ENCODE measurements at regions not wholly inside any gene's neighbourhood (a gene's known extent, or its start where the extent isn't known, plus 50 kb on each side); places are given as distances from the start of the nearest gene placed in this dataset.

DNA sequence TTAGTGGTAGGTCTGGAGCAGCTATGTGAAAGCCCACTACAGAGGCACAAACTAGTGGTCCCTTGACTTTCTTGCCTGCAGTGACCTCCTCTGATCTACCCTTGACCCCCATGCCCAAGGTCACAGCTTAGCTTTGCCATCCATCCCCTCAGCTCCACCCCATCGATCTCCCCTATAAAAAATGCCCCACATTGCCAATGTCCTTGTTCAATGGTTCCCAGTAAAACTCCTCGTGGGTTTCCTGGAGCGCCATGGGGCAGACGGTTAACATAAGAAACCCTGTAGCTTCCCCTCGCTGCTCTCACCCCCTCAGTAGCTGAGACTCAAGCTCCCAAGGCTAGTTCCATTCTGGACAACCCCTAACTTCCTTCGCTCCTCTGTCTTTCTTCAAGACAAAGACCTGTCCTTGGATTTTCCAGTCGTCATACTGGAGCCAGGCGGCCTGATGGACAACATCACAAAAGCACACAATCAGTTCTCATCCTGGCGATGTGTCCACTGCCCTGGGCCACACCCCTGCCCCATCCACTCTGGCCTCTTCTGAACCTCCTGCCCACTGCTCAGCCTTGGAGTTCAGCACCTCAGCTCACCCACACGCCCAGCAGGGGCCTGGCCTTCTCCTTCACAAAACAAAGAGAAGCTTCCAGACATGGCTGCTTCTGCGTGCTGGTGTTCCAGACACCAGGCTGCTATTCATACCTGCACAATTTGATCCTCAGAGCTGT is 1429.3 kb downstream of the BRD1 start (continued):
- TF ChIP-seq ZC3H10 (CRISPR knock-in tag; IDR thresholded peaks at IDR 0.05) = no peak
- TF ChIP-seq ZNF8 (CRISPR knock-in tag; IDR thresholded peaks at IDR 0.05) = no peak
- no peak for TF ChIP-seq BACH2 (CRISPR knock-in tag; IDR thresholded peaks at IDR 0.05; ENCODE audit: borderline replicate concordance)
- no peak for TF ChIP-seq TCF4 (CRISPR knock-in tag; IDR thresholded peaks at IDR 0.05; ENCODE audit: borderline replicate concordance)

- no peak for TF ChIP-seq ZNF8 (CRISPR knock-in tag; IDR thresholded peaks at IDR 0.05)
- TF ChIP-seq, protein P1, sequence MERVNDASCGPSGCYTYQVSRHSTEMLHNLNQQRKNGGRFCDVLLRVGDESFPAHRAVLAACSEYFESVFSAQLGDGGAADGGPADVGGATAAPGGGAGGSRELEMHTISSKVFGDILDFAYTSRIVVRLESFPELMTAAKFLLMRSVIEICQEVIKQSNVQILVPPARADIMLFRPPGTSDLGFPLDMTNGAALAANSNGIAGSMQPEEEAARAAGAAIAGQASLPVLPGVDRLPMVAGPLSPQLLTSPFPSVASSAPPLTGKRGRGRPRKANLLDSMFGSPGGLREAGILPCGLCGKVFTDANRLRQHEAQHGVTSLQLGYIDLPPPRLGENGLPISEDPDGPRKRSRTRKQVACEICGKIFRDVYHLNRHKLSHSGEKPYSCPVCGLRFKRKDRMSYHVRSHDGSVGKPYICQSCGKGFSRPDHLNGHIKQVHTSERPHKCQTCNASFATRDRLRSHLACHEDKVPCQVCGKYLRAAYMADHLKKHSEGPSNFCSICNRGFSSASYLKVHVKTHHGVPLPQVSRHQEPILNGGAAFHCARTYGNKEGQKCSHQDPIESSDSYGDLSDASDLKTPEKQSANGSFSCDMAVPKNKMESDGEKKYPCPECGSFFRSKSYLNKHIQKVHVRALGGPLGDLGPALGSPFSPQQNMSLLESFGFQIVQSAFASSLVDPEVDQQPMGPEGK (CRISPR knock-in tag; IDR thresholded peaks at IDR 0.05; ENCODE audit: borderline replicate concordance) = no peak
- ATAC-seq = no peak
These were observed 1430.0 kb downstream of the BRD1 start for GRCh38 chr22:48397531-48398180.

- no peak for ATAC-seq
- TF ChIP-seq GLIS3 (CRISPR knock-in tag; IDR thresholded peaks at IDR 0.05) (no peak), TSHZ2 (CRISPR knock-in tag; IDR thresholded peaks at IDR 0.05) (no peak), CSRNP3 (CRISPR knock-in tag; IDR thresholded peaks at IDR 0.05) (no peak), POU6F1 (CRISPR knock-in tag; IDR thresholded peaks at IDR 0.05; ENCODE audit: borderline replicate concordance, low read depth) (no peak), ZNF565 (CRISPR knock-in tag; conservative IDR thresholded peaks at IDR 0.05; ENCODE audit: low read depth) (no peak), CREB5 (CRISPR knock-in tag; IDR thresholded peaks at IDR 0.05; ENCODE audit: low read depth) (no peak), ZC3H10 (CRISPR knock-in tag; IDR thresholded peaks at IDR 0.05) (no peak), SNAI2 (CRISPR knock-in tag; IDR thresholded peaks at IDR 0.05) (no peak), TOX (CRISPR knock-in tag; IDR thresholded peaks at IDR 0.05; ENCODE audit: borderline replicate concordance) (no peak)
These were observed 1430.7 kb downstream of the BRD1 start for GRCh38 chr22:48396785-48397530.

- ATAC-seq = no peak
- TF ChIP-seq CSDC2 (CRISPR knock-in tag; IDR thresholded peaks at IDR 0.05) (no peak), ZC3H10 (CRISPR knock-in tag; IDR thresholded peaks at IDR 0.05) (no peak), PPARA (CRISPR knock-in tag; IDR thresholded peaks at IDR 0.05; ENCODE audit: borderline replicate concordance) (no peak)
These were observed 1431.4 kb downstream of the BRD1 start for GRCh38 chr22:48396091-48396784.

Measured in SK-N-SH treated with all-trans-retinoic acid at 6 μM for 48 hours (cell line).